GM12878 (cell line): ENCODE measurements at regions not wholly inside any gene's neighbourhood (a gene's known extent, or its start where the extent isn't known, plus 50 kb on each side); places are given as distances from the start of the nearest gene placed in this dataset.

ENCODE experiments used
- ATAC-seq: fragments of 200-7000 bp; cut with Tn5 transposase; 3 replicates; pipeline ENCODE4 v1.9.1; 2020; ENCODE audit warnings: mild to moderate bottlenecking, moderate library complexity
- BruUV-seq: library from RNA; stranded (reverse); fragments of 400-500 nt; replicated peaks from 2 replicates; lab custom pipeline; 2021; lab: Mats Ljungman, UMichigan
- CTCF ChIA-PET: fragments of 300-600 bp; sonication (Branson Sonifier 250); formaldehyde crosslinking; extraction: SDS; loops from one replicate; lab custom pipeline; 2021; ENCODE audit warnings: inconsistent platforms; lab: Yijun Ruan, JAX
- POLR2A ChIA-PET: fragments of 350-600 bp; formaldehyde crosslinking; extraction: SDS; loops from one replicate; lab custom pipeline; 2021; ENCODE audit warnings: inconsistent platforms; lab: Charles Lee
- RAD21 ChIA-PET: fragments of 300-600 bp; sonication (Branson Sonifier 250); formaldehyde crosslinking; loops from one replicate; lab custom pipeline; 2023; ENCODE audit warnings: antibody characterized with exemption; ENCODE audit not compliant: unreplicated experiment; lab: Charles Lee
- SMC1A ChIA-PET: fragments of 300-600 bp; sonication (Branson Sonifier 250); formaldehyde crosslinking; loops from one replicate; lab custom pipeline; 2023; ENCODE audit not compliant: unreplicated experiment, uncharacterized antibody; lab: Charles Lee
- DNase-seq: peaks from one replicate; pipeline ENCODE4 v3.0.0-alpha.2; 2011; ENCODE audit warnings: low read depth, low spot score
- FAIRE-seq: peaks from 3 replicates; lab custom pipeline; 2011; peaks lifted over from hg19 to GRCh38; lab: Jason Lieb, UNC
- H2AFZ ChIP-seq: 2 replicates; pipeline ENCODE4 v1.6.0; 2011; ENCODE audit warnings: low read depth, low read length, control low read depth; ENCODE audit not compliant: control insufficient read depth
- H3K27ac ChIP-seq: 2 replicates; pipeline ENCODE4 v1.5.1; 2011; ENCODE audit warnings: control low read depth; ENCODE audit not compliant: control insufficient read depth, insufficient read depth
- H3K27me3 ChIP-seq, 2 experiments: replicated peaks in 1 of 2; 2 replicates each; pipeline versions ENCODE4 v1.6.0 to v1.6.1; 2011; ENCODE audit warnings: low read length in 1 of 2; ENCODE audit not compliant: control insufficient read depth in 2 of 2, insufficient read depth in 2 of 2
- H3K36me3 ChIP-seq, 2 experiments: 2 replicates each; pipeline ENCODE4 v1.5.1; 2011; ENCODE audit warnings: low read length in 1 of 2; ENCODE audit not compliant: control insufficient read depth in 2 of 2, insufficient read depth in 2 of 2
- H3K4me1 ChIP-seq: 2 replicates; pipeline ENCODE4 v1.6.1; 2011; ENCODE audit warnings: mild to moderate bottlenecking, low read length, moderate library complexity, mixed read lengths; ENCODE audit not compliant: control insufficient read depth, insufficient read depth
- H3K4me2 ChIP-seq: 2 replicates; pipeline ENCODE4 v1.6.0; 2011; ENCODE audit warnings: control low read depth; ENCODE audit not compliant: control insufficient read depth, insufficient read depth
- H3K4me3 ChIP-seq: fragments of 200-600 bp; sonication (generic); 2 replicates; pipeline ENCODE4 v1.5.1; 2016
- H3K79me2 ChIP-seq: 2 replicates; pipeline ENCODE4 v1.6.0; 2011; ENCODE audit warnings: low read length; ENCODE audit not compliant: control insufficient read depth, insufficient read depth
- H3K9ac ChIP-seq: 2 replicates; pipeline ENCODE4 v1.8.0; 2011; ENCODE audit warnings: low read length, control low read depth, mixed read lengths; ENCODE audit not compliant: control insufficient read depth, insufficient read depth
- H3K9me3 ChIP-seq: replicated peaks from 3 replicates; pipeline ENCODE4 v1.5.1; 2011; ENCODE audit warnings: mild to moderate bottlenecking, low read length; ENCODE audit not compliant: control insufficient read depth, insufficient read depth
- H4K20me1 ChIP-seq: 2 replicates; pipeline ENCODE4 v1.6.0; 2011; ENCODE audit not compliant: control insufficient read depth, insufficient read depth
- BHLHE40 ChIP-seq, 2 experiments: fragments of 450-650 bp in 1 of 2; IDR thresholded peaks; 2 replicates each; pipeline ENCODE4 v1.6.1; 2011 to 2017; ENCODE audit warnings: low read depth in 2 of 2, borderline replicate concordance in 1 of 2, improper control_type of control experiment in 1 of 2, low read length in 1 of 2, mild to moderate bottlenecking in 1 of 2
- EED ChIP-seq: sonication (generic); IDR thresholded peaks from 2 replicates; pipeline ENCODE4 v1.6.1; 2016; ENCODE audit warnings: antibody characterized with exemption, low read depth
- WGBS: methylation state at CpG from one replicate; pipeline ENCODE4 v1.1.6; 2016; ENCODE audit warnings: low lambda C conversion rate; ENCODE audit not compliant: insufficient replicate concordance, insufficient coverage; ENCODE audit errors: missing lambda C conversion rate; 5-methylcytosine and 5-hydroxymethylcytosine counted together
- in situ Hi-C: fragments of 300-500 bp; cut with MboI; formaldehyde crosslinking; loops from 9 replicates; pipeline ENCODE4 v1.14.3; 2018; ENCODE audit warnings: mixed read lengths
- intact Hi-C: fragments of 100-400 bp; cut with micrococcal nuclease; formaldehyde crosslinking; loops from one replicate; pipeline ENCODE4 v1.14.2; 2022; ENCODE audit not compliant: unreplicated experiment

DNA sequence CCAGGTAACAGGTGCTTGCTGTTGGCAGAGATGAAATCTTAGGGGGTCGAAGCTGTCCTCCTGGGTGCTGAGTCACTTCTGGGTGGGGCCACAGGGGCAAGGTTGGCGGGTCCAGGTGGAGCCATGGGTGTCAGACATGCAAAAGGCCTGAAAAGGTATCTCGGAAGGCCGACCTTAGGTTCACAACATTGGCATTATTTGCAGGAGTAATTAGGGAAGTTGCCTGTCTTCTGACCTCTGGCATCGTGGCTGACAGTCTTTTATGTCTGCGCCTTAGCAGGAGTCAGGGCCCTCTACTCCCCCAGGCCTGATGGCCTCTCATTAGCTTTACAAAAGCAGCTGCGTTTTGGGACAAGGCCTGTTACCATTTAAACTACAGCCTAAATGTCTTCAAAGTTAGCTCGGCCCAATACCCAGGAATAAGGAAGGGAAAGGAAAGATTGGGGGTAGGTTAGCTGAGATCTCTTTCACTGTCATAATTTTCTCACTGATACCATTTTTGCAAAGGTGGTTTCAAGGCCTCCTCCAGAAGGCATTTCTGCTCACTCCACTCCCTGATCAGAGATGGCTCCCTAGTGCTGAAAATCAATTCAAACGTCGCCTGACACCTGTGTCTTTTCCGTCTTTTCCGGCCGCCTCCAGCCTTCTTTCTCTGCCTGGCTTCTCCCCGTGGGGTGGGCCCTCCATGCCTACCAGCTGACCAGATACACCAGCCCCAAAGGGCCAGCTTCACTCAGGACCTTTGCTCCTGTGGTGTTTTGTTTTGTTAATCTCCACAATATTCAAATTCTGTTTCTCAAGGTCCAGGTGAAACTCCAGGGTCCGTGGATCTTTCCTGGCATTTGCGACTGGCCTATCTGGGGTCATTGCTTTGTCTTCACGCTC, 90.8 kb downstream of the RHOB start:
- no peak for TF ChIP-seq BHLHE40 (IDR thresholded peaks at IDR 0.05; ENCODE audit: borderline replicate concordance in 1 of 2, low read depth in 2 of 2, low read length in 1 of 2)
- TF ChIP-seq EED = no peak
- Histone ChIP-seq H3K36me3 (no peaks in the 10 kb centered on the region), H3K4me1 (no peaks in the 10 kb centered on the region), H3K79me2 (no peaks in the 10 kb centered on the region), H3K4me2 (no peak overlapping the region), H3K27ac (no peak overlapping the region), H3K27me3 (peaks cover 0 to 4% of the 10 kb centered on the region in 2 experiments; a peak in 2 of 4 replicates), H3K9me3 (no peaks in the 10 kb centered on the region), H2AFZ (no peak overlapping the region), H3K9ac (no peak overlapping the region), H4K20me1 (no peaks in the 10 kb centered on the region), H3K4me3 (no peak overlapping the region)
- ChIA-PET RAD21 (interaction anchor here (1.2 kb wide), 1 partner anchor 94 kb away, joined by 3 read pairs; no protein-coding TSS in a partner anchor), SMC1A (interaction anchor here (0.9 to 1.4 kb wide), 2 partner anchors 36 to 94 kb away, joined by 3 to 4 read pairs; no protein-coding TSS in a partner anchor), POLR2A (interaction anchor here (1.0 kb wide), 1 partner anchor 12 kb away, joined by 4 read pairs; no protein-coding TSS in a partner anchor), CTCF (interaction anchor here (0.6 to 1.9 kb wide), 7 partner anchors 12 to 126 kb away, joined by 3 to 5 read pairs (median 3); partner anchors contain the start of gene RHOB)
- ATAC-seq (no peak), DNase-seq (no peak), FAIRE-seq (no peak)
- in situ Hi-C loops = no loop called here
- no TSS peak for BruUV-seq
- intact Hi-C loops = no loop called here
- 60% methylated on average over 17 of the region's 17 CpGs for WGBS
